ENCODE measurements at regions not wholly inside any gene's neighbourhood (a gene's known extent, or its start where the extent isn't known, plus 50 kb on each side); places are given as distances from the start of the nearest gene placed in this dataset.

DNA sequence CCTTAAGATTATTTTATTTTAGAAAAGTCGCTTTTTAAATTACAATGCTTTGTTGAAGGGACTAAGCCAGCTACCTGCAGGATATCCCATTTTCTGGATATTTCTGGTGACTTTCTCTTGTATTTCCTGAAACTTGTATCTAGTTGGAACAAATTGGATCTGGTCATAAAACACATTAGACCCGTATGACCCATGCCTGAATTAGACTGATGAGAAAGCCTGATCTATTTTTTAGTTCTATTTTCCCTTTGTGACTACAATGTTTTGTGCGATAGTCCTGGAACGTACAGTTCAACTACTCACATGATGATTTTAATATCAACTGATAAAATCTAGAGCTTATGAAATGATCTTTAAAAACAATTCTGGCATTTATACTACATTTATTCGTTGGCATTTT, 151.8 kb downstream of the RHOU start (continued):
- TF ChIP-seq DZIP1 (CRISPR knock-in tag; IDR thresholded peaks at IDR 0.05) (no peak), TRIM24 (CRISPR knock-in tag; IDR thresholded peaks at IDR 0.05) (no peak), NFATC3 (CRISPR knock-in tag; IDR thresholded peaks at IDR 0.05) (no peak), ZBTB10 (CRISPR knock-in tag; IDR thresholded peaks at IDR 0.05; ENCODE audit: borderline replicate concordance) (no peak), MAFF (IDR thresholded peaks at IDR 0.05; ENCODE audit: low read depth, low read length) (no peak)
- TF ChIP-seq, protein P1, sequence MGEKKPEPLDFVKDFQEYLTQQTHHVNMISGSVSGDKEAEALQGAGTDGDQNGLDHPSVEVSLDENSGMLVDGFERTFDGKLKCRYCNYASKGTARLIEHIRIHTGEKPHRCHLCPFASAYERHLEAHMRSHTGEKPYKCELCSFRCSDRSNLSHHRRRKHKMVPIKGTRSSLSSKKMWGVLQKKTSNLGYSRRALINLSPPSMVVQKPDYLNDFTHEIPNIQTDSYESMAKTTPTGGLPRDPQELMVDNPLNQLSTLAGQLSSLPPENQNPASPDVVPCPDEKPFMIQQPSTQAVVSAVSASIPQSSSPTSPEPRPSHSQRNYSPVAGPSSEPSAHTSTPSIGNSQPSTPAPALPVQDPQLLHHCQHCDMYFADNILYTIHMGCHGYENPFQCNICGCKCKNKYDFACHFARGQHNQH (CRISPR knock-in tag; IDR thresholded peaks at IDR 0.05) = no peak

DNA sequence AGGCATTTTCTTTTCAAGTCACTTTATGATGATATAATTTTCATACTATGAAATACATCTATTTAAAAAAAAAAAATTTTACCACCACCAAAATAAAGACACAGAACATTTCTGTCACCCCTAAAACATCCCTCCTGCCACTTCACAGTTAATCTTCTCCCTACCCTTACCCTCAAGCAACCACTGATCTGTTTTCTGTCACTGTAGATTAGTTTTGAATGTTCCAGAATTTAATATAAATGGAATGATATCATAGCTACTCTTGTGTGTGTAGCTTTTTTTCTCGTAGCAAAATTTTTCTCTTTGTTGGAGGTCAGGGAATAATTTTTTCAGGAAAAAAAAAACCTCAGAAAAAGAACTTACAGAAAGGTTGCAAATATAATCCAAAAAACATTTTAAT, 152.7 kb downstream of the RHOU start:
- no peak for FAIRE-seq
- Histone ChIP-seq H2AFZ (ENCODE audit: low read length) (no peak overlapping the region), H3K79me2 (ENCODE audit: insufficient read depth, low read length) (no peaks in the 10 kb centered on the region), H3K4me2 (ENCODE audit: low read depth, low read length) (no peak overlapping the region), H3K36me3 (replicated peaks in 1 of 2; ENCODE audit: control insufficient read depth in 1 of 2, insufficient read depth in 2 of 2, low read length in 2 of 2) (no peaks in the 10 kb centered on the region), H3K4me3 (replicated peaks in 1 of 3; ENCODE audit: insufficient read depth in 1 of 3, low read depth in 2 of 3, low read length in 3 of 3) (no peak overlapping the region), H3K4me1 (ENCODE audit: insufficient read depth, low read length) (peaks cover 28% of the 10 kb centered on the region), H3K27me3 (ENCODE audit: control insufficient read depth in 1 of 2, insufficient read depth in 2 of 2, low read length in 2 of 2) (0 out of 5 replicates have a peak, but pooled peaks cover 0 to 2% of the 10 kb centered on the region in 2 experiments), H3K27ac (ENCODE audit: extremely low read length, insufficient read depth, low read length) (no peak overlapping the region), H4K20me1 (ENCODE audit: insufficient read depth, low read length) (no peaks in the 10 kb centered on the region), H3K9ac (ENCODE audit: insufficient read depth, low read depth, low read length) (no peak overlapping the region), H3K9me3 (ENCODE audit: low read length) (peaks cover 9% of the 10 kb centered on the region)
- CTCF ChIA-PET (ENCODE audit: low intra/inter-chr PET ratio, low total read pairs) = no interaction called here
- DNase-seq (ENCODE audit: low spot score) = no peak
- intact Hi-C loops (cut with micrococcal nuclease; ENCODE audit: unreplicated experiment) (no loop called here), in situ Hi-C loops (cut with HindIII; ENCODE audit: extremely low pct_ligation_motif_present, low pct_unique_long_range_greater_than_20kb) (no loop called here)
- no peak for TF ChIP-seq ZBTB10 (CRISPR knock-in tag; IDR thresholded peaks at IDR 0.05; ENCODE audit: borderline replicate concordance)
- no peak for TF ChIP-seq HNRNPK (IDR thresholded peaks at IDR 0.05; ENCODE audit: low read depth, low read length, poor library complexity, severe bottlenecking)
- no peak for TF ChIP-seq ZNF317 (CRISPR knock-in tag; IDR thresholded peaks at IDR 0.05)
- no peak for TF ChIP-seq ZNF580 (CRISPR knock-in tag; IDR thresholded peaks at IDR 0.05; ENCODE audit: borderline replicate concordance, low read depth)
- TF ChIP-seq TCF7 (IDR thresholded peaks at IDR 0.05; ENCODE audit: low read depth) = no peak
- no peak for TF ChIP-seq FOSL1 (CRISPR knock-in tag; IDR thresholded peaks at IDR 0.05; ENCODE audit: borderline replicate concordance)
- WGBS (ENCODE audit: low lambda C conversion rate) = 21% methylated on average over 1 of the region's 1 CpG
- no peak for ATAC-seq
- POLR2A ChIA-PET = no interaction called here
- BruUV-seq (replicated peaks) = no TSS peak

Data from HepG2 (cell line).